Activated naive CD4-positive, alpha-beta T cell treated with anti-CD3 and anti-CD28 coated beads, Interleukin-2, amount 10 ng/mL, durations not matched to agents 7 days and 5 days (primary cell): ENCODE measurements at regions not wholly inside any gene's neighbourhood (a gene's known extent, or its start where the extent isn't known, plus 50 kb on each side); places are given as distances from the start of the nearest gene placed in this dataset.

Experiments used
- CTCF ChIA-PET: fragments of 350-600 bp; sonication (Branson Sonifier 250); formaldehyde crosslinking; loops from one replicate; lab custom pipeline; 2021; ENCODE audit warnings: antibody characterized with exemption; lab: Charles Lee
- DNase-seq: peaks from one replicate; pipeline ENCODE4 v3.0.0-alpha.2; 2020
- H3K27ac Mint-ChIP-seq: one replicate; pipeline ENCODE4 v1.8.0; 2021; ENCODE audit warnings: mild to moderate bottlenecking, moderate library complexity, mixed read lengths
- H3K27me3 Mint-ChIP-seq: one replicate; pipeline ENCODE4 v1.8.0; 2021; ENCODE audit warnings: mild to moderate bottlenecking, mixed read lengths
- H3K36me3 Mint-ChIP-seq: one replicate; pipeline ENCODE4 v1.8.0; 2021; ENCODE audit warnings: mixed read lengths
- H3K4me1 Mint-ChIP-seq: one replicate; pipeline ENCODE4 v1.8.0; 2021; ENCODE audit warnings: mixed read lengths
- H3K4me3 Mint-ChIP-seq: one replicate; pipeline ENCODE4 v1.8.0; 2021; ENCODE audit warnings: mild to moderate bottlenecking, moderate library complexity, mixed read lengths
- H3K9me3 Mint-ChIP-seq: one replicate; pipeline ENCODE4 v1.8.0; 2021; ENCODE audit warnings: mixed read lengths

DNA sequence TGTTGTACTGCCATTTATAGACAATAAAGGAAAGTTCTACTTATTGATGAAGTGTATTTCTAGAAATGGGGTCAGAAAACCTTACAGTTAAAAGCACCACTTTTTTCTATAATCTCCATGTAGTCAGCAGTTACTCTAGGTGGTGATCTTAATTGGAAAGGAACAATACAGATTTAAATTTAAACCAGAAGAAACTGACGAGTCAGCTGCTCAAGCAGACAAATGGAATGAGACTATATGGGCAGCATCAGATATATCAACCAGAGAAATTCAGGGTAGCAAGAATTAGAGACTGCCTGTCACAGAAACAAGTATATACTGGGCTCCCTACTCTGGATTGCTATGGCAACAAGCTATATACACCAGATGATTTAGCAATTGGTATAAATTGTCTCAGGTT, 99.6 kb upstream of the SCG2 start:
- Mint-ChIP-seq H3K4me3 (no peak overlapping the region), H3K27me3 (peaks cover 8% of the 10 kb centered on the region), H3K4me1 (peaks cover 3% of the 10 kb centered on the region), H3K27ac (no peak overlapping the region), H3K9me3 (no peaks in the 10 kb centered on the region), H3K36me3 (no peaks in the 10 kb centered on the region)
- no peak for DNase-seq
- CTCF ChIA-PET: no interaction called here

DNA sequence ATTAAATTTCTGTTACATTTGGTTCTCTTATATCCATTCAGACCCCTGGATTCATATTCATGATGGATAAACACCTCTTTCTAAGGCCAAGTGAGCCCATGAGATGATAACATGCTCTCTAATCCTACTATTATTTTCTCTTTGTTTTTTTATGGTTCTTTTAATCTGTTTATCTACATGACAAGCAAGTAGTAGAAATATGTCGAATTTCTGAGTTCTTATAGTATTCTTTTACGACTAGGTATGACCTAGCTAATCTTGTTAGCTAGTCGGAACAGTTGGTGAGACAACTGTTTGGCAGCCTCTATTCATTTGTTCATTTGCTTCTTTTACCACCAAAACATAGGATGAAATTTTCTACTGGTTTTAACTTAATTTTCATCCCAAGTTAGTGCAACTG, 98.1 kb upstream of the SCG2 start:
- DNase-seq: no peak
- Mint-ChIP-seq H3K9me3 (no peaks in the 10 kb centered on the region), H3K36me3 (no peaks in the 10 kb centered on the region), H3K4me1 (peaks cover 3% of the 10 kb centered on the region), H3K27ac (no peak overlapping the region), H3K4me3 (no peak overlapping the region), H3K27me3 (peaks cover 11% of the 10 kb centered on the region)
- CTCF ChIA-PET: interaction anchor here (1.0 kb wide), 1 partner anchor 11 kb away, joined by 3 read pairs; no protein-coding TSS in a partner anchor

DNA sequence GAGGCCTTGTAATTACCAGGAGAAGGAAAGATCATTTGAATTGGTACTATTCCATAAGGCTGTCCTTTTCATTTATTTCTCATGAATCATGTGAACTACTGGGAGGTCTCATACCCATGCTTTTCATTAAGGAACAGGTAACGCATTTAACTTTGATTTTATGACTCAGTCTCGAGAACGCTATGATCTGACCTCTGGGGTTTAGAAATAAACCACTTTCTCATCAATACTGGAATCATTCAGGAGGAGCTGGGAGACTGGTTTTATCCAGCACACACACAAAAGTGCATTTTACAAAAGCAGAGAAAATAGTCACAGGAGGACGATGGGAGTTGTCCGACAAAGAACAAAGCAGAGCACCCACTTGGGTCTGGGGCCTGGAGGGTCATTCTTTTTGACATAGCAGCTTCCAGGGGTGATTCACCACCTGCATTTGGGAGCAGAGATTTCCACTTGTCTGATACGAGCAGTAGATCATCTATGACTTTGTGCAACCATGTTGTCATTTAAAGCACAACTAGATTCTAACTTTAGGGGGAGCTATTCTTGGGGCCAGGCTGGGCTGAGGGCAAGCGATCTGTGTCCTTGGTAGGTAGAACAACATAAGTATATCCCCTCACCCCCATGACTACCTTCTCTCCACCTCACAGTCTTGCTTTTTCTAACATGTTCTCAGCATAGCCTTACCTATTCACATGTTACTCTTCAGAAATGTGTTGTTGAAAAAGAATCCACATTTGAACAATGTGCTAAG, 95.9 kb upstream of the SCG2 start:
- peaks cover 7% of the 10 kb centered on the region for H3K27me3 Mint-ChIP-seq
- H3K4me1 Mint-ChIP-seq: peaks cover 3% of the 10 kb centered on the region
- no peak for DNase-seq
- CTCF ChIA-PET: interaction anchor here (0.6 kb wide), 1 partner anchor 30 kb away, joined by 3 read pairs; no protein-coding TSS in a partner anchor
- H3K9me3 Mint-ChIP-seq: no peaks in the 10 kb centered on the region
- no peaks in the 10 kb centered on the region for H3K36me3 Mint-ChIP-seq
- H3K4me3 Mint-ChIP-seq: no peak overlapping the region
- no peak overlapping the region for H3K27ac Mint-ChIP-seq

DNA sequence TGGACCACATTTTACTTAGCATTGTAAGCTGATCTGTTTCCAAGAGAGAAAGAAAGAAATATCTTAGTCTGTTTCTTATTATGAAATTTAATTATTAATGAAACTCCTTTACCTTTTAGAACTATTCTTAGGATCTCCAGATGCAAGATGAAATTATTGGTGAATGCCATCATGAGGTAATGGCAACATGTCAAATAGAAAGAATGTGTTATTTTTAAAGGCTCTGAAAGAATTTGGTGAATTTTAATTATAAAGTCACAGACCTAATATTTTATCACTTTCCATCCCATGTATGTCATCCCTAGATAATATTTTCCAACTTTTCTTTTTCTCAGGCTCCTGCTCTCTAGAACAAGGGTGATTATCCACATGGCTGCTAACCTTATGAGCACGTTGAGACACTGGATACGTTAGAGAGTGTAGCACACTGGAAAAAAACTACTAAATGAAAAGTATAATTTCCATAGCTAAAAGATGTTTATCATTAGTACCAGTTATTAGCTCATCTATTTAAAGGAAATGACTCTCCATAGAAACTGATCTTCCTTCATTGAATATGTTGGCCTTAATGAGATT, 95.2 kb upstream of the SCG2 start:
- DNase-seq: no peak
- H3K9me3 Mint-ChIP-seq: no peaks in the 10 kb centered on the region
- no peak overlapping the region for H3K27ac Mint-ChIP-seq
- CTCF ChIA-PET: interaction anchor here (0.6 to 1.1 kb wide), 2 partner anchors 15 to 30 kb away, joined by 3 read pairs; no protein-coding TSS in a partner anchor
- no peaks in the 10 kb centered on the region for H3K36me3 Mint-ChIP-seq
- no peak overlapping the region for H3K4me3 Mint-ChIP-seq
- H3K4me1 Mint-ChIP-seq: peaks cover 3% of the 10 kb centered on the region
- peaks cover 8% of the 10 kb centered on the region for H3K27me3 Mint-ChIP-seq

DNA sequence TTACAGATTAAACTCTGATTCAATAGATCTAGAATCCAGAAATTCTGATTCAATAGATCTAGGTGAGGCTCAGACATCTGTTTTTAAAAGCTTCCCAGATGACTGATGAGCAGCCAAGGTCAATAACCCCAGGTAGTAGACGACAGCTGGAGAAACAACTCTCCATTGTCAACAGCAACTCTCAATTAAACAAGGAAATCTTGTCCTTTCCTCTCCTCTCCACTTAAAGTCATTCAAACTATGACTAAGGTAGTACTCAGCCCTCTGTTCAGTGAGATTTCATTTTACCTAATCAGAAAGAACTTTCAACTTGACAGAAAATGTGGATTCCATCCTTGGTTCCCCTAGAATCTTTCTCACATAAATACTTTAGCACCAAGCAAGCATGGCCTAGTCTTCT, 94.6 kb upstream of the SCG2 start:
- H3K4me1 Mint-ChIP-seq: peaks cover 3% of the 10 kb centered on the region
- H3K9me3 Mint-ChIP-seq: no peaks in the 10 kb centered on the region
- CTCF ChIA-PET: interaction anchor here (1.1 kb wide), 1 partner anchor 16 kb away, joined by 3 read pairs; no protein-coding TSS in a partner anchor
- DNase-seq: no peak
- no peak overlapping the region for H3K27ac Mint-ChIP-seq
- H3K4me3 Mint-ChIP-seq: no peak overlapping the region
- peaks cover 13% of the 10 kb centered on the region for H3K27me3 Mint-ChIP-seq
- H3K36me3 Mint-ChIP-seq: no peaks in the 10 kb centered on the region

DNA sequence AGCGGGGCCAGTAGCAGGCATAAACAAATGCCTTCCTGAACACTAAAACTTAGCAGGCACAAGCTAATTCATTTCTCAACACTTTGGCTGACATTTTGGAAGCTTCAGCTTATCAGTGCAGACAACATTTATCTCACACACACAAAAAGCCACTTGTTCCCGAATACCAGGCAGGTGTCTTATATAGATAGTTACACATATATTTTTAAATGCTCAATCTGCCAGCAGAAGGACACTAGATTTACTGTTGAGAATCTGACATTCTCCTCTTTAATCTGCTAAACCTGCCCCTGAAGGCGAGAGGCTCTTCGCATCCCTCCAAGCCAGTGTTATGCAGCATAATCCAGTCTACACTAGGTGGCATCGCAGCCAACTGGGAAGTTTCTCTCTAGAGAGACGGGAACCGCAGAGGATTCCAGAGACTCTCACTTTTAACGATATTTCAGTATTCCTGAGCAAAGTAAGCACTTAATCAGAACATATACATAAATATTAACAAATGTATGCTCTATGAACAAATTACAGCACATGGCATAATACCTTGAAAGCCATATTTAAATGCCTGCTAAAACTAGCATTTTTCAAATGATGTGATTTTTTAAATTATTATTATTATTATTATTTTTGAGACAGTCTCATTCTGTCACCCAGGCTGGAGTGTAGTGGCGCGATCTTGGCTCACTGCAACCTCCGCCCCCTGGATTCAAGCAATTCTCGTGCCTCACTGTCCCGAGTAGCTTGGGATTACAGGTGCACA, 90.2 kb upstream of the SCG2 start:
- H3K36me3 Mint-ChIP-seq: no peaks in the 10 kb centered on the region
- H3K27me3 Mint-ChIP-seq: peaks cover 12% of the 10 kb centered on the region
- no peak overlapping the region for H3K27ac Mint-ChIP-seq
- no peak overlapping the region for H3K4me3 Mint-ChIP-seq
- DNase-seq: no peak
- H3K9me3 Mint-ChIP-seq: no peaks in the 10 kb centered on the region
- H3K4me1 Mint-ChIP-seq: no peaks in the 10 kb centered on the region
- CTCF ChIA-PET: interaction anchor here (0.6 kb wide), 2 partner anchors 301 to 728 kb away, joined by 3 to 4 read pairs; no protein-coding TSS in a partner anchor

DNA sequence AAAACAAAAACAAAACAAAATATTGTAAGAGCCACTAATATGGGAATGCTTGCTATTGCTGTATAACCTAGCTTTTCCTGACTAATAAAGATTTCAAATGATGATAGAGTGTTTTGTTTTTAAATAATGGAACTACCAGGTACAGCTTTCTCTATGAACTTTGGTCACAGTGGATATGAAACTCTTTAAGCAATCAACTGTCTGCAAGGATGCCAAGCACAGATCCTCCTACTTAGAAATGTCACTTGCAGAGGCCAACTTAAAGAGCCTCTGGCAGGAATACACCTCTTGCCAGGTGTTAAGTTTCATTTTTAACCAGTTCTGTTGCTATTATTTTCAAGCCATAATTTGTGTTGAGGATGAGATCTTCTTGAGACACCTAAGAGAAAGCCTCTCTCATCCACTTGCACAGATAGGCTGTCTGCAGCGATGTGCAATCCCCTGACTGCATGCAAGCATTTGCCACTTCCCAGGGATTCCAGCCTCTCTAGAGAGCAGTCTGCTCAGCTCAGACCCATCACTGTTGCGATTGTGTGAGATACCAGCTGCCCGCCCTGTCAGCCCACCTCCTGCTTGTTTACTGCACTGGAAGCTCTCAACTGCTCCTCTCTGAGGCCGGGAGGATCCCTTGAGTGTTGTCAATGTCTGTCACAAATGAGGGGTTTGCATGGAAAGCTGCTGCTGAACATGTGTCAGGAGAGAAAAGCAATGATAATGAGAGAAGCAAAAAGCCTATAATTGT, 86.1 kb upstream of the SCG2 start:
- no peak overlapping the region for H3K4me3 Mint-ChIP-seq
- peaks cover 9% of the 10 kb centered on the region for H3K27me3 Mint-ChIP-seq
- CTCF ChIA-PET: no interaction called here
- DNase-seq: no peak
- H3K9me3 Mint-ChIP-seq: no peaks in the 10 kb centered on the region
- H3K27ac Mint-ChIP-seq: no peak overlapping the region
- H3K36me3 Mint-ChIP-seq: no peaks in the 10 kb centered on the region
- H3K4me1 Mint-ChIP-seq: no peaks in the 10 kb centered on the region

DNA sequence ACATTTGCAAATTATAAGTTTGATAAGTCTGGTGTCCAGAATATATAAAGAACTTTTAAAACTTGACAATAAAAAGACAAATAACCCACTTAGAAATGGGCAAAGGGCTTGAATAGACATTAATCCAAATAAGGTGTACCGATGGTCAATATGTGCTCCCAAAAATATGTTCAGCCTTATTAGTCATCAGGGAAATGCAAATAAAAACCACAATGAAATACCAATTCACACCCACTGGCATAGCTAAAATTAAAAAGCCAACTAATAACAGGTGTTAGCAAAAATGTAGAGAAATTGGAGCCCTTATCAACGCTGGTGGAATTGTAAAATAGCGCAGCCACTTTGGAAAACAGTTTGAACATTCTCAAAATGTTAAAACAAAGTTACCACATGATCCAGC, 79.0 kb upstream of the SCG2 start:
- no peaks in the 10 kb centered on the region for H3K36me3 Mint-ChIP-seq

DNA sequence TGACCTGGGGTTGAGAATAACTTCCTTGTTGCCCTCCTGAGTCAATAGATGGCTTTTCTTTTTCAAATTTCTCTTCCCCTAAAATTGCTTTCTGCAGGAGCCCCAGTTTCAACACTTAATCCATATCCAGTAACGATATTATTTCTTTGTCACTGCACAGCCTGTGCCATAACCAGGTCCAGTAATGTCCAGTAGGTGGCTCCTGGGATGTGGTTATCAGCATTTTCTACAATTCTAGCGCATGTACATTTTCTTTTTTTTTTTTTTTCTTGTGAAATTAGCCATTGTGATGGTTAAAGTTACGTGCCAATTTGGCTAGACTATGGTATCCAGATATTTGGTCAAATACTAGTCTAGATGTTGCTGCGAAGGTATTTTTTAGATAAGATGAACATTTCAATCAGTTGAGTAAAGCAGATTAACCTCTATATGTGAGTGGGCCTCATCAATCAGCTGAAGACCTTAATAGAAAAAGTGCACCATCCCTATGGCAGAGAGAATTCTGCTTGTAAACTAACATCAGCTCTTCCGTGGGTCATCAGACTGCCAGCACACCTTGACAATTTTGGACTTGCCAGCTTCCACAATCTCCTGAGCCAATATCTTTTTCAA, 72.9 kb upstream of the SCG2 start:
- no peak overlapping the region for H3K27ac Mint-ChIP-seq
- no peaks in the 10 kb centered on the region for H3K9me3 Mint-ChIP-seq
- no peak for DNase-seq
- CTCF ChIA-PET: no interaction called here
- no peaks in the 10 kb centered on the region for H3K27me3 Mint-ChIP-seq
- no peaks in the 10 kb centered on the region for H3K36me3 Mint-ChIP-seq
- H3K4me1 Mint-ChIP-seq: no peaks in the 10 kb centered on the region
- H3K4me3 Mint-ChIP-seq: no peak overlapping the region

More for the DNA sequence above, 79.0 kb upstream of the SCG2 start:
- CTCF ChIA-PET: no interaction called here
- no peaks in the 10 kb centered on the region for H3K9me3 Mint-ChIP-seq
- no peak overlapping the region for H3K4me3 Mint-ChIP-seq
- H3K4me1 Mint-ChIP-seq: no peaks in the 10 kb centered on the region
- no peak overlapping the region for H3K27ac Mint-ChIP-seq
- no peaks in the 10 kb centered on the region for H3K27me3 Mint-ChIP-seq
- DNase-seq: no peak

DNA sequence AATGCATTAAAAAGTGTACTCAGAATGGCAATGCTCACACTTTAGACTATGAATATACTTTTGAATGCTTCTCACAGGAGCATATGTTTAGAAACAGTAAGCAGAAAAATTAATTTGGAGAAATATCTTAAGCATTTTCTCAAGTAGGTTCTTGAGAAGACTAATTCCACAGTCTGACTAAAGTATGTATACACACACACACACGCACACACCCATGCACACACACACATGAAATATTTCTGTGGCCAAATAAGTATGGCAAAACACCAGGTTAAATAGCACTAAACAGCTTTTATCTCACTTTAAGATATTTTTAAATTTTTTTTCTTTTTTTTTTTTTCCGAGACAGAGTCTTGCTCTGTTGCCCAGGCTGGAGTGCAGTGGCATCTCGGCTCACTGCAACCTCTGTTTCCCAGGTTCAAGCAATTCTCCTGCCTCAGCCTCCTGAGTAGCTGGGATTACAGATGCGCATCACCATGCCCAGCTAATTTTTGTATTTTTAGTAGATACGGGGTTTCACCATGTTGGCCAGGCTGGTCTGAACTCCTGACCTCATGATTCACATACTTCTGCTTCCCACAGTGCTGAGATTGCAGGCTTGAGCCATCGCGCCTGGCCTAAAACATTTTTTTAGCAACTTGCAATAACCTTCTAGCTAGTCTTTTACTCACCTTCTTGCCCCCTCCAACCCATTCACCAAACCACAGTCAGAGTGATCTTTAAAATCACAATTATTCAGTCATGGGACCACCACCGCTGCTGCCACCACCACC, 67.5 kb upstream of the SCG2 start:
- Mint-ChIP-seq H3K27ac (no peak overlapping the region), H3K4me3 (no peak overlapping the region), H3K27me3 (no peaks in the 10 kb centered on the region), H3K36me3 (no peaks in the 10 kb centered on the region), H3K9me3 (no peaks in the 10 kb centered on the region), H3K4me1 (no peaks in the 10 kb centered on the region)
- CTCF ChIA-PET: no interaction called here
- no peak for DNase-seq

DNA sequence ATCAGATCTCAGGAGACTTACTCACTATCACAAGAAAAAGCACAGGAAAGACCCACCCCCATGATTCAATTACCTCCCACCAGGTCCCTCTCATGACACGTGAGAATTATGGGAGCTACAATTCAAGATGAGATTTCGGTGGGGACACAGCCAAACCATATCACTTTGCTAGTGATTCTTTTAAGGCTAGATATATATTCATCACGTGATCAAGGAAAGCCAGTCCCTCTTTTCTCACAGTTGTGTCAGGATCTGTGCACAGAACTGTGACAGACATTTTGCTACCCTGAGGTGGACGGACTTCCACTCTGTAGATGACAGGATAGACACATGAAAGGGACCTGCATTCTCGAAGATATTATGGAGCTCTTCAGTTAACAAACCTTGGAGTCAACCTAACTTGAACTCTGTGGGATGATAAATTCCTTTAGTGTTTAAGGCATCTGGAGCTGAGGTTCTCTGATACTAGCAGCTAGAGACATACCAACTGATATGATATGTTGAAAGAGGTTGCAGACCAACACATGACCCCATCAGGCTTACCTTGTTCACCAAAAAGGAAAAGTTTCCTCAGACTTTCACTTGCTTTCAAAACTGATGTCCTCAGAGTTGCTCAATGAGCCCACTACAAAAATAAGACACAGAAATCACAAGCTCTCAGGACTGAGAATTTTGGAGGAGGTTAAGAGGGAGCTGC, 66.3 kb upstream of the SCG2 start:
- DNase-seq: no peak
- Mint-ChIP-seq H3K9me3 (no peaks in the 10 kb centered on the region), H3K4me3 (no peak overlapping the region), H3K4me1 (no peaks in the 10 kb centered on the region), H3K27ac (no peak overlapping the region), H3K27me3 (no peaks in the 10 kb centered on the region), H3K36me3 (no peaks in the 10 kb centered on the region)
- CTCF ChIA-PET: no interaction called here

DNA sequence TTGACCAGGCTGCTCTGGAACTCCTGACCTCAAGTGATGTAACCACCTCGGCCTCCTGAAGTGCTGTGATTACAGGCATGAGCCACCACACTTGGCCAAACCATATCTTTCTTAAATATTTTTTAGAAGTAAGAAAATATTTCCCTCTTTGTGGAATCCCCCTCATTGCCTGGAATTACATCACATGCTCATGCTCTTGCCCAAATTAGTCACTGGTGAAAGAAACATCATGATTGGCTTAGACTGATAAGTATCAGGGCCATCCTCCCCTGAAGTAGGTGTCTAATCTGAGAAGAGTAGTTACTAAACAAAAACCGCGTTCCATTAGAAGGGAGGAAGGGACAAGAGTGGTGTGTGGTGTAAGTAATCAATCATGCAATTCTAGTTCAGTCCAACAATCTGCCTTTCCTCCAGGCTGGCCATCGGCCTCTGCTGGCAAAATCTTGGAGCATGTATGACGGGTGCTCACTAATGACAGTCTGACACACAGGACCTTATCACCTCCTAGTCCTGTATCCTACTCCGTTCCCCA, 52.3 kb upstream of the SCG2 start:
- CTCF ChIA-PET: no interaction called here
- no peaks in the 10 kb centered on the region for H3K36me3 Mint-ChIP-seq
- H3K27me3 Mint-ChIP-seq: no peaks in the 10 kb centered on the region
- no peak overlapping the region for H3K27ac Mint-ChIP-seq
- H3K4me3 Mint-ChIP-seq: no peak overlapping the region
- H3K9me3 Mint-ChIP-seq: no peaks in the 10 kb centered on the region
- DNase-seq: no peak
- H3K4me1 Mint-ChIP-seq: no peaks in the 10 kb centered on the region
